C4-2B (cell line): ENCODE measurements at regions not wholly inside any gene's neighbourhood (a gene's known extent, or its start where the extent isn't known, plus 50 kb on each side); places are given as distances from the start of the nearest gene placed in this dataset.

Experiments used
- H3K27ac ChIP-seq: fragments of 450-650 bp; 2 replicates; pipeline ENCODE4 v1.5.1; 2017
- ZFX ChIP-seq: fragments of 450-650 bp; IDR thresholded peaks from 2 replicates; pipeline ENCODE4 v1.6.1; 2017
- TF ChIP-seq, protein P1 (sequence below): fragments of 450-650 bp; conservative IDR thresholded peaks from 2 replicates; pipeline ENCODE4 v1.5.1; 2017; ENCODE audit warnings: mild to moderate bottlenecking

GRCh38 chr11:31986201-31986889 is 104.5 kb upstream of the RCN1 start:
- TF ChIP-seq ZFX = no peak
- TF ChIP-seq, protein P1, sequence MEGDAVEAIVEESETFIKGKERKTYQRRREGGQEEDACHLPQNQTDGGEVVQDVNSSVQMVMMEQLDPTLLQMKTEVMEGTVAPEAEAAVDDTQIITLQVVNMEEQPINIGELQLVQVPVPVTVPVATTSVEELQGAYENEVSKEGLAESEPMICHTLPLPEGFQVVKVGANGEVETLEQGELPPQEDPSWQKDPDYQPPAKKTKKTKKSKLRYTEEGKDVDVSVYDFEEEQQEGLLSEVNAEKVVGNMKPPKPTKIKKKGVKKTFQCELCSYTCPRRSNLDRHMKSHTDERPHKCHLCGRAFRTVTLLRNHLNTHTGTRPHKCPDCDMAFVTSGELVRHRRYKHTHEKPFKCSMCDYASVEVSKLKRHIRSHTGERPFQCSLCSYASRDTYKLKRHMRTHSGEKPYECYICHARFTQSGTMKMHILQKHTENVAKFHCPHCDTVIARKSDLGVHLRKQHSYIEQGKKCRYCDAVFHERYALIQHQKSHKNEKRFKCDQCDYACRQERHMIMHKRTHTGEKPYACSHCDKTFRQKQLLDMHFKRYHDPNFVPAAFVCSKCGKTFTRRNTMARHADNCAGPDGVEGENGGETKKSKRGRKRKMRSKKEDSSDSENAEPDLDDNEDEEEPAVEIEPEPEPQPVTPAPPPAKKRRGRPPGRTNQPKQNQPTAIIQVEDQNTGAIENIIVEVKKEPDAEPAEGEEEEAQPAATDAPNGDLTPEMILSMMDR = no peak
- H3K27ac ChIP-seq = no peak overlapping the region

GRCh38 chr11:31981457-31981856 is 109.4 kb upstream of the RCN1 start:
- TF ChIP-seq, protein P1 = no peak
- no peak for TF ChIP-seq ZFX
- H3K27ac ChIP-seq = no peak overlapping the region

DNA sequence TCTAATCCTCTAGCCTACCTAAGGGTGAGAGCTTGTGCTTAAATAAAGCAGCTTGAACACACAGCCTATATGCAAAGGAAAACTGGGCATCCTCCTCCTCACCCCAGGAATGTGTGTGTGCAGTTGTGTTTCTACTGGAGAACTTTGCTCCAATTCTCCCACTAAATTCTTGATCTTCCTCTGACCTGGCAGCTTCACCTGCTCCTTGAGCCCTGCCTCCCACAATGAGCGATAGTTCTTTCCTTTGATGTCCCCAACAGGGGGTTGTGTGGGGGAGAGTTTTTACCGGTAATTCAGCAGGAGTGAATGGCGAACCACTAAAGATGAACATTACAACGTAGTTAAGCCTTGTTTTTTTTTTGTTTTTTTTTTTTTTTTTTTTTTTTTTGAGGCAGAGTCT is 113.5 kb upstream of the RCN1 start:
- no peak overlapping the region for H3K27ac ChIP-seq
- TF ChIP-seq ZFX = no peak
- TF ChIP-seq, protein P1 = no peak

DNA sequence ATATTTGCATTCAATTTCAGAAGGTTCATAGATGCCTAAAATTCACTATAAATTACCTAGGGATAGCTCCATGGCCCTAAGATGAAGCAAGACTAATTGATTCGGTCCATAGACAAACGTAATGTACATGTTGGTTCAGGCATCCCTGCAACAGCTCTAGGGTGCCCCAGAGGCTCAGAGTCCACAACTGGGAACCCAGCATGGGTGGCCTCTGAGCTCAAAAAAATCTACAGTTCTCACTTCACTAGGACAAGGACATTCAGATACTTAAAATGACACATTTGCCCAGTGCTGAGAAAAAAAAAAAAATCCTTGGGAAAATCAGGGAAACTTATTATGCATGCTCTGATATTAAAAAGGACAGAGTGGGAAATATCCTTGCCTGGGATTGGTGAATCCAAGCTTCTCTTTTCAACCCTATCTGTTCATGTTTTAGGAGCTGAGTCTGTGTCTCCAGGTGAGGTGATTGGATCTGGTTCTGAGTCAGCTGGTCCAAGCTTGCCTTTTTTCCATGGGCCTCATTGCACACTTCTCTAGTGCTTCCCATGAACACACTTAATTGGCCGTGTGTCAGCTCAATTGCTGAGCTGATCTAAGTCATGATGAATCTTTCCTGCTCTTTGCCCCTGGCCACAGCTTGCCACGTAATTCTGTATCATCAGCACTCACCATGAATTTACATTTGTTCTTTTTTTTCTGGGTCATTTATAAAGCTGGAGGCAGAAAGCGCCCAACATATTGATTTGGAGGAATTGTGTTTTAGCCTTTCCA is 116.3 kb upstream of the RCN1 start:
- H3K27ac ChIP-seq = no peak overlapping the region
- TF ChIP-seq ZFX = no peak
- TF ChIP-seq, protein P1 = no peak

- no peak overlapping the region for H3K27ac ChIP-seq
- TF ChIP-seq ZFX = no peak
- TF ChIP-seq, protein P1 = no peak
Observed at GRCh38 chr11:31973172-31973571, 117.7 kb upstream of the RCN1 start.

GRCh38 chr11:31972623-31973022 is 118.3 kb upstream of the RCN1 start:
- TF ChIP-seq ZFX = no peak
- TF ChIP-seq, protein P1 = no peak
- H3K27ac ChIP-seq = no peak overlapping the region

- TF ChIP-seq, protein P1 = no peak
- TF ChIP-seq ZFX = no peak
Observed at GRCh38 chr11:31969359-31969702, 121.5 kb upstream of the RCN1 start.

More at GRCh38 chr11:31969359-31969702, 121.5 kb upstream of the RCN1 start:
- no peak overlapping the region for H3K27ac ChIP-seq
